ENCODE measurements at regions not wholly inside any gene's neighbourhood (a gene's known extent, or its start where the extent isn't known, plus 50 kb on each side); places are given as distances from the start of the nearest gene placed in this dataset.

DNA sequence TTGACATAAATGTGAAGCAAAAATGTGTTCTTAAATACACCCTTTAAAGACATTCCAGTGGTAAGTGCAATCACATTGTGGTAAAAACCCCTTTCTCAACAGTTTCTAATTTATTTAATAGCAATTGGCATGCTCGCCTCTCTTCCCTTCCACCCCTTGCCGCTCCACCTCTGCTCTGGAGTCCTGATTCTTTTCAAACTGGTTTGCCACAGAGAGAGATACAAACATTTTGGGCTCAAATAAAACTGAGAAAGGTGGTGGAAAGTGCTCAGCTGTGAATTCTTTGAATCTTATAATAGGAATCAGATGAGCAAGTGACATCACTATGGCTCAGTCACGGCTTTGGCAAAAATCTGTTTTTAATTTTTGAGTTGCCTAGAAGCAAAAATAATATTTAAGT lies 993.9 kb downstream of the GALC start:
- no peak for TF ChIP-seq POLR2A (IDR thresholded peaks at IDR 0.05; ENCODE audit: low read depth)
- TF ChIP-seq, protein P1, sequence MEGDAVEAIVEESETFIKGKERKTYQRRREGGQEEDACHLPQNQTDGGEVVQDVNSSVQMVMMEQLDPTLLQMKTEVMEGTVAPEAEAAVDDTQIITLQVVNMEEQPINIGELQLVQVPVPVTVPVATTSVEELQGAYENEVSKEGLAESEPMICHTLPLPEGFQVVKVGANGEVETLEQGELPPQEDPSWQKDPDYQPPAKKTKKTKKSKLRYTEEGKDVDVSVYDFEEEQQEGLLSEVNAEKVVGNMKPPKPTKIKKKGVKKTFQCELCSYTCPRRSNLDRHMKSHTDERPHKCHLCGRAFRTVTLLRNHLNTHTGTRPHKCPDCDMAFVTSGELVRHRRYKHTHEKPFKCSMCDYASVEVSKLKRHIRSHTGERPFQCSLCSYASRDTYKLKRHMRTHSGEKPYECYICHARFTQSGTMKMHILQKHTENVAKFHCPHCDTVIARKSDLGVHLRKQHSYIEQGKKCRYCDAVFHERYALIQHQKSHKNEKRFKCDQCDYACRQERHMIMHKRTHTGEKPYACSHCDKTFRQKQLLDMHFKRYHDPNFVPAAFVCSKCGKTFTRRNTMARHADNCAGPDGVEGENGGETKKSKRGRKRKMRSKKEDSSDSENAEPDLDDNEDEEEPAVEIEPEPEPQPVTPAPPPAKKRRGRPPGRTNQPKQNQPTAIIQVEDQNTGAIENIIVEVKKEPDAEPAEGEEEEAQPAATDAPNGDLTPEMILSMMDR (IDR thresholded peaks at IDR 0.05), result no peak
- no peak for TF ChIP-seq POLR2AphosphoS5 (IDR thresholded peaks at IDR 0.05)
- no peak for TF ChIP-seq EP300 (IDR thresholded peaks at IDR 0.05)
